HEK293T (cell line): ENCODE measurements at regions not wholly inside any gene's neighbourhood (a gene's known extent, or its start where the extent isn't known, plus 50 kb on each side); places are given as distances from the start of the nearest gene placed in this dataset.

Experiments used
- CTCF ChIA-PET: fragments of 350-600 bp; formaldehyde crosslinking; extraction: SDS; loops from one replicate; lab custom pipeline; 2021; ENCODE audit warnings: antibody characterized with exemption, inconsistent platforms; lab: Yijun Ruan, JAX
- POLR2A ChIA-PET: fragments of 350-600 bp; formaldehyde crosslinking; extraction: SDS; loops from one replicate; lab custom pipeline; 2020; ENCODE audit warnings: antibody characterized with exemption, inconsistent platforms; lab: Yijun Ruan, JAX
- DNase-seq: peaks from one replicate; pipeline ENCODE4 v3.0.0; 2012; ENCODE audit warnings: mixed read lengths; ENCODE audit errors: extremely low spot score
- ARNT ChIP-seq: fragments of 450-650 bp; IDR thresholded peaks from 2 replicates; pipeline ENCODE4 v1.6.1; 2017; ENCODE audit warnings: mild to moderate bottlenecking
- BHLHE40 ChIP-seq: fragments of 450-650 bp; IDR thresholded peaks from 2 replicates; pipeline ENCODE4 v1.6.1; 2016; ENCODE audit warnings: mild to moderate bottlenecking, moderate library complexity, borderline replicate concordance
- CTBP1 ChIP-seq: fragments of 450-650 bp; IDR thresholded peaks from 2 replicates; pipeline ENCODE4 v1.6.1; 2016; ENCODE audit warnings: borderline replicate concordance
- ELF4 ChIP-seq: fragments of 450-650 bp; IDR thresholded peaks from 2 replicates; pipeline ENCODE4 v1.6.1; 2017; ENCODE audit warnings: antibody characterized with exemption
- FOXA1 ChIP-seq: fragments of 450-650 bp; IDR thresholded peaks from 2 replicates; pipeline ENCODE4 v1.6.1; 2016; ENCODE audit warnings: mild to moderate bottlenecking
- FOXK2 ChIP-seq: fragments of 450-650 bp; IDR thresholded peaks from 2 replicates; pipeline ENCODE4 v1.6.1; 2016; ENCODE audit warnings: mild to moderate bottlenecking
- FOXM1 ChIP-seq: fragments of 450-650 bp; IDR thresholded peaks from 2 replicates; pipeline ENCODE4 v1.6.1; 2017; ENCODE audit warnings: mild to moderate bottlenecking, borderline replicate concordance
- HDGF ChIP-seq: fragments of 450-650 bp; IDR thresholded peaks from 2 replicates; pipeline ENCODE4 v1.6.1; 2017; ENCODE audit warnings: antibody characterized with exemption, borderline replicate concordance
- L3MBTL2 ChIP-seq: fragments of 450-650 bp; conservative IDR thresholded peaks from 2 replicates; pipeline ENCODE4 v1.6.1; 2016; ENCODE audit warnings: mild to moderate bottlenecking
- LEF1 ChIP-seq: fragments of 450-650 bp; IDR thresholded peaks from 2 replicates; pipeline ENCODE4 v1.6.1; 2017; ENCODE audit warnings: mild to moderate bottlenecking, borderline replicate concordance
- NFRKB ChIP-seq: fragments of 450-650 bp; IDR thresholded peaks from 2 replicates; pipeline ENCODE4 v1.6.1; 2016; ENCODE audit warnings: mild to moderate bottlenecking, moderate library complexity
- PKNOX1 ChIP-seq: fragments of 450-650 bp; IDR thresholded peaks from 2 replicates; pipeline ENCODE4 v1.6.1; 2016
- SP1 ChIP-seq: fragments of 450-650 bp; IDR thresholded peaks from 2 replicates; pipeline ENCODE4 v1.6.1; 2017
- SUZ12 ChIP-seq: fragments of 450-650 bp; IDR thresholded peaks from 2 replicates; pipeline ENCODE4 v1.6.1; 2016; ENCODE audit warnings: mild to moderate bottlenecking
- TARDBP ChIP-seq: fragments of 450-650 bp; IDR thresholded peaks from 2 replicates; pipeline ENCODE4 v1.6.1; 2016
- ZNF384 ChIP-seq: fragments of 450-650 bp; IDR thresholded peaks from 2 replicates; pipeline ENCODE4 v1.6.1; 2016

GRCh38 chr5:111984044-111984443 is 227.1 kb upstream of the NREP start:
- ChIA-PET POLR2A (no interaction called here), CTCF (no interaction called here)
- no peak for DNase-seq

GRCh38 chr5:111983459-111983858 is 226.5 kb upstream of the NREP start:
- no peak for TF ChIP-seq ELF4
- no peak for TF ChIP-seq TARDBP
- TF ChIP-seq SUZ12, result no peak
- no peak for TF ChIP-seq CTBP1
- no peak for DNase-seq
- ChIA-PET POLR2A (no interaction called here), CTCF (no interaction called here)

More at GRCh38 chr5:111984044-111984443, 227.1 kb upstream of the NREP start:
- TF ChIP-seq PKNOX1, result no peak
- TF ChIP-seq FOXA1, result no peak
- no peak for TF ChIP-seq HDGF
- TF ChIP-seq SP1, result no peak
- TF ChIP-seq ELF4, result no peak
- TF ChIP-seq FOXM1, result no peak
- TF ChIP-seq TARDBP, result no peak
- TF ChIP-seq LEF1, result no peak
- no peak for TF ChIP-seq ARNT
- TF ChIP-seq NFRKB, result no peak
- TF ChIP-seq FOXK2, result no peak
- TF ChIP-seq ZNF384, result no peak

- ChIA-PET CTCF (no interaction called here), POLR2A (no interaction called here)
- DNase-seq, result no peak
- TF ChIP-seq SUZ12, result no peak
- TF ChIP-seq TARDBP, result no peak
- no peak for TF ChIP-seq LEF1
- no peak for TF ChIP-seq FOXK2
- no peak for TF ChIP-seq ZNF384
- TF ChIP-seq NFRKB, result no peak
- TF ChIP-seq ELF4, result no peak
- no peak for TF ChIP-seq ARNT
- TF ChIP-seq L3MBTL2, result no peak
- TF ChIP-seq FOXA1, result no peak
Observed at GRCh38 chr5:111977436-111977829, 220.4 kb upstream of the NREP start.

- POLR2A ChIA-PET, result interaction anchor here (0.5 kb wide), 1 partner anchor 16 kb away, joined by 3 read pairs; no protein-coding TSS in a partner anchor
Observed at GRCh38 chr5:111976705-111977435, 219.9 kb upstream of the NREP start.

GRCh38 chr5:111975133-111975532 is 218.1 kb upstream of the NREP start:
- no peak for DNase-seq
- ChIA-PET POLR2A (no interaction called here), CTCF (no interaction called here)
- no peak for TF ChIP-seq LEF1
- no peak for TF ChIP-seq CTBP1
- TF ChIP-seq ARNT, result no peak
- no peak for TF ChIP-seq ZNF384
- TF ChIP-seq BHLHE40, result no peak
- TF ChIP-seq PKNOX1, result no peak

More at GRCh38 chr5:111976705-111977435, 219.9 kb upstream of the NREP start:
- TF ChIP-seq PKNOX1, result no peak
- TF ChIP-seq SP1, result no peak
- TF ChIP-seq L3MBTL2, result no peak
- no peak for TF ChIP-seq ZNF384
- TF ChIP-seq FOXA1, result no peak
- no peak for TF ChIP-seq BHLHE40
- no peak for TF ChIP-seq FOXK2
- TF ChIP-seq LEF1, result no peak
- TF ChIP-seq NFRKB, result no peak
- no peak for TF ChIP-seq HDGF
- TF ChIP-seq CTBP1, result no peak
- no peak for TF ChIP-seq ELF4
- TF ChIP-seq SUZ12, result no peak
- TF ChIP-seq TARDBP, result no peak
- no peak for TF ChIP-seq FOXM1
- TF ChIP-seq ARNT, result no peak
- no peak for DNase-seq
- CTCF ChIA-PET, result no interaction called here

- ChIA-PET CTCF (no interaction called here), POLR2A (no interaction called here)
- no peak for TF ChIP-seq ZNF384
- TF ChIP-seq PKNOX1, result no peak
- TF ChIP-seq HDGF, result no peak
- TF ChIP-seq CTBP1, result no peak
- TF ChIP-seq BHLHE40, result no peak
- no peak for TF ChIP-seq FOXK2
- TF ChIP-seq FOXA1, result no peak
- TF ChIP-seq L3MBTL2, result no peak
- TF ChIP-seq TARDBP, result no peak
- no peak for TF ChIP-seq LEF1
- no peak for TF ChIP-seq ELF4
- TF ChIP-seq FOXM1, result no peak
- TF ChIP-seq ARNT, result no peak
- DNase-seq, result no peak
Observed at GRCh38 chr5:111973961-111974360, 217.0 kb upstream of the NREP start.
